ENCODE measurements at regions not wholly inside any gene's neighbourhood (a gene's known extent, or its start where the extent isn't known, plus 50 kb on each side); places are given as distances from the start of the nearest gene placed in this dataset.

DNA sequence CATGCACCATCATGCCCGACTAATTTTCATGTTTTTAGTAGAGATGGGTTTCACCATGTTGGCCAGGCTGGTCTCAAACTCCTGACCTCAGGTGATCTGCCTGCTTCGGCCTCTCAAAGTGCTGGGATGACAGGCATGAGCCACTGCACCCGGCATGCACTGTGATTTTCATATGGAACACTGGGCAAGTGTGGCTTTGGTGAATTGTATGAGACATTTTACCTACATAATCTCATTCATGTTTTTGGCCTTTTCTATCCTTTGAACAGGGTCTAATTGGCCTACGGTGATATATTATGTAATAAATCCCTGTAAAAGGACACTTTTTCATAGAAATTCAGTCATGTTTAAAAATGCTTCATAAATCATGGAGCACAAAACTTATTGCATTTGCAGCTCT lies 128.7 kb upstream of the SEMA6A start:
- Histone ChIP-seq H3K9me3 (no peaks in the 10 kb centered on the region), H3K36me3 (no peaks in the 10 kb centered on the region), H3K4me1 (no peaks in the 10 kb centered on the region), H3K27ac (no peak overlapping the region), H3K27me3 (no peaks in the 10 kb centered on the region), H3K4me3 (no peak overlapping the region)
- TF ChIP-seq, protein P1, sequence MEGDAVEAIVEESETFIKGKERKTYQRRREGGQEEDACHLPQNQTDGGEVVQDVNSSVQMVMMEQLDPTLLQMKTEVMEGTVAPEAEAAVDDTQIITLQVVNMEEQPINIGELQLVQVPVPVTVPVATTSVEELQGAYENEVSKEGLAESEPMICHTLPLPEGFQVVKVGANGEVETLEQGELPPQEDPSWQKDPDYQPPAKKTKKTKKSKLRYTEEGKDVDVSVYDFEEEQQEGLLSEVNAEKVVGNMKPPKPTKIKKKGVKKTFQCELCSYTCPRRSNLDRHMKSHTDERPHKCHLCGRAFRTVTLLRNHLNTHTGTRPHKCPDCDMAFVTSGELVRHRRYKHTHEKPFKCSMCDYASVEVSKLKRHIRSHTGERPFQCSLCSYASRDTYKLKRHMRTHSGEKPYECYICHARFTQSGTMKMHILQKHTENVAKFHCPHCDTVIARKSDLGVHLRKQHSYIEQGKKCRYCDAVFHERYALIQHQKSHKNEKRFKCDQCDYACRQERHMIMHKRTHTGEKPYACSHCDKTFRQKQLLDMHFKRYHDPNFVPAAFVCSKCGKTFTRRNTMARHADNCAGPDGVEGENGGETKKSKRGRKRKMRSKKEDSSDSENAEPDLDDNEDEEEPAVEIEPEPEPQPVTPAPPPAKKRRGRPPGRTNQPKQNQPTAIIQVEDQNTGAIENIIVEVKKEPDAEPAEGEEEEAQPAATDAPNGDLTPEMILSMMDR (IDR thresholded peaks at IDR 0.05) = no peak
- TF ChIP-seq POLR2A (IDR thresholded peaks at IDR 0.05) = no peak
- DNase-seq = no peak

DNA sequence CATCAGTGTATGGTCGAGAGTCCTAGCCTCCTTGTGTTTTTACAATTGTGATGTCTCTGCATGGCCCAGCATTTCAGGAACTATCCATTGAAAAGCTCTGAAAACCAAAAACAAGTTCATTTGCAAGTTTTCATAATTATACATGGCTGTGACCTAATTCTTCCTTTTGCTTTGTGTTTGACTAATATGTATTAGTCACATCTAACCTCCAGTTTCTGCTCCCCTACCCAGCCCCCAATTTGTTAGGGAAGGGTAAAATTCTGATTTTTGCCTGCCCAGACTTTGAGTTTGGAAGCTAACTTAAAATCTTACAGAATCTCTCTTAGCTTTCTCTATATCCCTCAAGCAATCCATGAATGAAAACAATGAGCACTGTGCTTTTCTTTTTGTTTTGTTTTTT lies 128.2 kb upstream of the SEMA6A start:
- no peak for DNase-seq
- TF ChIP-seq, protein P1 (IDR thresholded peaks at IDR 0.05) = no peak
- no peak for TF ChIP-seq POLR2A (IDR thresholded peaks at IDR 0.05)
- Histone ChIP-seq H3K4me1 (no peaks in the 10 kb centered on the region), H3K27me3 (no peaks in the 10 kb centered on the region), H3K27ac (no peak overlapping the region), H3K4me3 (no peak overlapping the region), H3K9me3 (no peaks in the 10 kb centered on the region), H3K36me3 (no peaks in the 10 kb centered on the region)

DNA sequence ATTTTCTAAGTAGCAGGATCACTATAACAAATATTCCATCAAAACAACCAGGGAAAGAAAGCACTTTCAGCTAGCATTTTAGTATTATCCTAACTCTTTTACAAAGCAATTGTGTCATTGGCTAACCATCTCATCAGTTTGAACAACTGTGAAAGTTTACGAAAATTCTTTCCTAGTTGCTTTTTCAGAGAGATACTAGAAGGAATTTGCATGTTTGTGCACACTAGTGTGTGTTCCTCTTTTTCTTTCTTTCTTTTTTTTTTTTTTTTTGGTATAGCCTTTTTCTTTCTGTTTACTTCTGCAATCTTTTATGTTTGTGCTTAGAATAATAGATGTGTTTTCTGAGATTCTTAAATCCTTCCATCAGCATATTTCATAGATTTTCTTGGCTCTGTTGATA lies 124.7 kb upstream of the SEMA6A start:
- TF ChIP-seq POLR2A (IDR thresholded peaks at IDR 0.05) = no peak
- TF ChIP-seq, protein P1 (IDR thresholded peaks at IDR 0.05) = no peak
- Histone ChIP-seq H3K27ac (no peak overlapping the region), H3K27me3 (no peaks in the 10 kb centered on the region), H3K36me3 (no peaks in the 10 kb centered on the region), H3K9me3 (no peaks in the 10 kb centered on the region), H3K4me3 (no peak overlapping the region), H3K4me1 (no peaks in the 10 kb centered on the region)
- no peak for DNase-seq

DNA sequence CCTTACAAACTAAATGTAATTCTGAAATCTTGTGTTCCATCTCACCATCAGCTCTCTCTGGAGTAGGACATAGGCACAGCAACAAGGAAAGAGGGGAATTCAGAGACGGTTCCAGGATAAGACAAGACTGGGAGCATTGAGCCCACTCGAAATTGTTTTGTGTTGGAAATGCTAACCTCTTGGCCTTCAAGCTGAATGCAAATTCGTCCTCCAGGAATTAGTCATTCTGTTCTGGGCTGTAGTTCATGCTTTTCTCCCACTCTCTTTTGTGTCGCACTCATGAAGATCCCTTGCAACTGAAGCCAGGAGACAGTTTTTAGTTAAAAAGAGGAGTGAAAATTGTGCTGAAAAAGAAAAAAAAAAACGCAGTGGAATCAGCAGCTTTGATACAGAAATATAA lies 121.7 kb upstream of the SEMA6A start:
- Histone ChIP-seq H3K27me3 (no peaks in the 10 kb centered on the region), H3K4me3 (no peak overlapping the region), H3K36me3 (no peaks in the 10 kb centered on the region), H3K27ac (no peak overlapping the region), H3K9me3 (no peaks in the 10 kb centered on the region), H3K4me1 (no peaks in the 10 kb centered on the region)
- no peak for DNase-seq
- no peak for TF ChIP-seq POLR2A (IDR thresholded peaks at IDR 0.05)
- TF ChIP-seq, protein P1 (IDR thresholded peaks at IDR 0.05) = no peak

DNA sequence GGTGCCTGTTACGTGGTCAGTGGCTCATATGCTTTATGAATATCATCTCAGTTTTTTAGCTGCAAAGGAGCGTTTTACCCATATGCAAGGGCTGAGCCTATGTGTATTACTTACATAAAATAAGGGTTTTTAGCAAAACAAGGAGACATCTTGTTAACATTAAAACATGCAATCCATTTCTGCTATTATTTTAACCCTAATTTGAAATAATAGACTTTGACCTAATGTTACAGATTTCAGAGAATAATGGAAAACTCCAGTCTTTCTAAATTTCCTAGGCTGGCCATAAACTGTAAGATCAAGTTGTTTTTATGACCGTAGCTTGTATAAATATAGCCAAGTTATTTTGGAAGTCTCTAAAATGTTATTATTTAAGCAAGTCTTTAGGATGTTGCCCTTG lies 121.1 kb upstream of the SEMA6A start:
- TF ChIP-seq, protein P1 (IDR thresholded peaks at IDR 0.05) = no peak
- TF ChIP-seq POLR2A (IDR thresholded peaks at IDR 0.05) = no peak

DNA sequence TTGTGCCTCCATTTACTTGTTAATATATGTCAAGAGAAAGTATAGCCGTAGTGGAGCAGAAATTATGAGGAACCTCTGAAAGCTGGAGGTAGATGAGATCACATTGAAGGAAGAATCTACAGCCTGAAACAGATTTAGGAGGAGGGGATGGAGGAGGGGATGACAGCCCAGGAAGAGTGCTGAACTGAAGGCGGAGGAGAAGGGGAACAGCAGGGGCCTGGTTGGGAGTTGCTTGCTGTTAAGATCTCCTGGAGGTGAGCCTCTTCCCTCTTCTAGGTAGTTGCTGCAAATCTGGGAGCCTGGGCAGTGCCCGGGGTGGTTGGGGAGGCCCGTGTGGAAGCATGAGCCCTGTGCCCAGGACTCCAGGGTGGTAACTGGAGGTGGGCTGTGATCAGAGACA lies 111.8 kb upstream of the SEMA6A start:
- H3K4me3 ChIP-seq = no peak overlapping the region
- no peaks in the 10 kb centered on the region for H3K27me3 ChIP-seq
- H3K4me1 ChIP-seq = no peaks in the 10 kb centered on the region
- H3K9me3 ChIP-seq = no peaks in the 10 kb centered on the region
- DNase-seq = no peak
- TF ChIP-seq POLR2A (IDR thresholded peaks at IDR 0.05) = no peak
- TF ChIP-seq, protein P1 (IDR thresholded peaks at IDR 0.05) = no peak
- H3K36me3 ChIP-seq = no peaks in the 10 kb centered on the region
- no peak overlapping the region for H3K27ac ChIP-seq

More for the DNA sequence above, 121.1 kb upstream of the SEMA6A start:
- H3K4me1 ChIP-seq = no peaks in the 10 kb centered on the region
- no peak overlapping the region for H3K27ac ChIP-seq
- H3K4me3 ChIP-seq = no peak overlapping the region
- no peak for DNase-seq
- no peaks in the 10 kb centered on the region for H3K36me3 ChIP-seq
- no peaks in the 10 kb centered on the region for H3K9me3 ChIP-seq
- H3K27me3 ChIP-seq = no peaks in the 10 kb centered on the region

All from Peyer's patch (tissue), 4 donors.